ENCODE measurements at regions not wholly inside any gene's neighbourhood (a gene's known extent, or its start where the extent isn't known, plus 50 kb on each side); places are given as distances from the start of the nearest gene placed in this dataset.

GRCh38 chr9:30250872-30251271 is 2133.6 kb upstream of the ACO1 start:
- TF ChIP-seq, protein P1, sequence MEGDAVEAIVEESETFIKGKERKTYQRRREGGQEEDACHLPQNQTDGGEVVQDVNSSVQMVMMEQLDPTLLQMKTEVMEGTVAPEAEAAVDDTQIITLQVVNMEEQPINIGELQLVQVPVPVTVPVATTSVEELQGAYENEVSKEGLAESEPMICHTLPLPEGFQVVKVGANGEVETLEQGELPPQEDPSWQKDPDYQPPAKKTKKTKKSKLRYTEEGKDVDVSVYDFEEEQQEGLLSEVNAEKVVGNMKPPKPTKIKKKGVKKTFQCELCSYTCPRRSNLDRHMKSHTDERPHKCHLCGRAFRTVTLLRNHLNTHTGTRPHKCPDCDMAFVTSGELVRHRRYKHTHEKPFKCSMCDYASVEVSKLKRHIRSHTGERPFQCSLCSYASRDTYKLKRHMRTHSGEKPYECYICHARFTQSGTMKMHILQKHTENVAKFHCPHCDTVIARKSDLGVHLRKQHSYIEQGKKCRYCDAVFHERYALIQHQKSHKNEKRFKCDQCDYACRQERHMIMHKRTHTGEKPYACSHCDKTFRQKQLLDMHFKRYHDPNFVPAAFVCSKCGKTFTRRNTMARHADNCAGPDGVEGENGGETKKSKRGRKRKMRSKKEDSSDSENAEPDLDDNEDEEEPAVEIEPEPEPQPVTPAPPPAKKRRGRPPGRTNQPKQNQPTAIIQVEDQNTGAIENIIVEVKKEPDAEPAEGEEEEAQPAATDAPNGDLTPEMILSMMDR (IDR thresholded peaks at IDR 0.05), result no peak
- no peak for TF ChIP-seq POLR2AphosphoS5 (IDR thresholded peaks at IDR 0.05)
- no peak for TF ChIP-seq POLR2A (IDR thresholded peaks at IDR 0.05; ENCODE audit: low read depth)

Data from esophagus muscularis mucosa (tissue), 3 donors.